ENCODE measurements at regions not wholly inside any gene's neighbourhood (a gene's known extent, or its start where the extent isn't known, plus 50 kb on each side); places are given as distances from the start of the nearest gene placed in this dataset.

GRCh38 chr5:44974813-44975212 lies 166.1 kb downstream of the MRPS30 start:
- no peak for TF ChIP-seq CTCF (IDR thresholded peaks at IDR 0.05; ENCODE audit: partially characterized antibody, unreplicated experiment)
- Mint-ChIP-seq H3K27ac (ENCODE audit: unreplicated experiment) (no peak overlapping the region), H3K4me1 (ENCODE audit: low read depth, unreplicated experiment) (no peaks in the 10 kb centered on the region), H3K4me3 (ENCODE audit: unreplicated experiment) (no peak overlapping the region), H3K36me3 (ENCODE audit: unreplicated experiment) (no peaks in the 10 kb centered on the region), H3K9me3 (ENCODE audit: unreplicated experiment) (no peaks in the 10 kb centered on the region), H3K27me3 (ENCODE audit: unreplicated experiment) (no peaks in the 10 kb centered on the region)
- no peak for DNase-seq

- DNase-seq = no peak
- no peak overlapping the region for H3K27ac Mint-ChIP-seq (ENCODE audit: unreplicated experiment)
- H3K4me3 Mint-ChIP-seq (ENCODE audit: unreplicated experiment) = no peak overlapping the region
- TF ChIP-seq CTCF (IDR thresholded peaks at IDR 0.05; ENCODE audit: partially characterized antibody, unreplicated experiment) = no peak
- H3K9me3 Mint-ChIP-seq (ENCODE audit: unreplicated experiment) = peaks cover 4% of the 10 kb centered on the region
- H3K27me3 Mint-ChIP-seq (ENCODE audit: unreplicated experiment) = no peaks in the 10 kb centered on the region
- peaks cover 11% of the 10 kb centered on the region for H3K36me3 Mint-ChIP-seq (ENCODE audit: unreplicated experiment)
- H3K4me1 Mint-ChIP-seq (ENCODE audit: low read depth, unreplicated experiment) = no peaks in the 10 kb centered on the region
Measured at GRCh38 chr5:44981708-44982107, 173.0 kb downstream of the MRPS30 start.

- Mint-ChIP-seq H3K9me3 (ENCODE audit: unreplicated experiment) (peaks cover 4% of the 10 kb centered on the region), H3K4me1 (ENCODE audit: low read depth, unreplicated experiment) (no peaks in the 10 kb centered on the region), H3K4me3 (ENCODE audit: unreplicated experiment) (no peak overlapping the region), H3K27me3 (ENCODE audit: unreplicated experiment) (no peaks in the 10 kb centered on the region), H3K27ac (ENCODE audit: unreplicated experiment) (no peak overlapping the region), H3K36me3 (ENCODE audit: unreplicated experiment) (peaks cover 11% of the 10 kb centered on the region)
- no peak for DNase-seq
- TF ChIP-seq CTCF (IDR thresholded peaks at IDR 0.05; ENCODE audit: partially characterized antibody, unreplicated experiment) = no peak
Measured at GRCh38 chr5:44983006-44983405, 174.3 kb downstream of the MRPS30 start.

- peaks cover 23% of the 10 kb centered on the region for H3K36me3 Mint-ChIP-seq (ENCODE audit: unreplicated experiment)
- TF ChIP-seq CTCF (IDR thresholded peaks at IDR 0.05; ENCODE audit: partially characterized antibody, unreplicated experiment) = no peak
- H3K9me3 Mint-ChIP-seq (ENCODE audit: unreplicated experiment) = peaks cover 1% of the 10 kb centered on the region
- no peaks in the 10 kb centered on the region for H3K4me1 Mint-ChIP-seq (ENCODE audit: low read depth, unreplicated experiment)
- no peak for DNase-seq
- H3K27me3 Mint-ChIP-seq (ENCODE audit: unreplicated experiment) = no peaks in the 10 kb centered on the region
- H3K27ac Mint-ChIP-seq (ENCODE audit: unreplicated experiment) = no peak overlapping the region
- no peak overlapping the region for H3K4me3 Mint-ChIP-seq (ENCODE audit: unreplicated experiment)
Measured at GRCh38 chr5:44987026-44987425, 178.3 kb downstream of the MRPS30 start.

GRCh38 chr5:44991693-44992092 lies 182.9 kb downstream of the MRPS30 start:
- Mint-ChIP-seq H3K27me3 (ENCODE audit: unreplicated experiment) (peaks cover 2% of the 10 kb centered on the region), H3K27ac (ENCODE audit: unreplicated experiment) (no peak overlapping the region), H3K4me3 (ENCODE audit: unreplicated experiment) (no peak overlapping the region), H3K36me3 (ENCODE audit: unreplicated experiment) (peaks cover 12% of the 10 kb centered on the region), H3K9me3 (ENCODE audit: unreplicated experiment) (no peaks in the 10 kb centered on the region), H3K4me1 (ENCODE audit: low read depth, unreplicated experiment) (no peaks in the 10 kb centered on the region)
- TF ChIP-seq CTCF (IDR thresholded peaks at IDR 0.05; ENCODE audit: partially characterized antibody, unreplicated experiment) = no peak
- no peak for DNase-seq
